A549 (cell line): ENCODE measurements at regions not wholly inside any gene's neighbourhood (a gene's known extent, or its start where the extent isn't known, plus 50 kb on each side); places are given as distances from the start of the nearest gene placed in this dataset.

ENCODE experiments used
- ATAC-seq, 2 experiments: fragments of 200-7000 bp in 1 of 2; fragments of >200 bp in 1 of 2; cut with Nextera tagmentation in 1 of 2; cut with Tn5 transposase in 1 of 2; 3 replicates each; pipeline versions ENCODE4 v1.8.0 to v1.9.1; 2018 to 2020; ENCODE audit warnings: mild to moderate bottlenecking in 1 of 2, moderate library complexity in 1 of 2
- CTCF ChIA-PET: fragments of 300-600 bp; sonication (Branson Sonifier 250); formaldehyde crosslinking; extraction: SDS; loops from one replicate; lab custom pipeline; 2021; ENCODE audit warnings: antibody characterized with exemption, inconsistent platforms; lab: Yijun Ruan, JAX
- POLR2A ChIA-PET: fragments of 350-600 bp; formaldehyde crosslinking; extraction: SDS; loops from one replicate; lab custom pipeline; 2021; ENCODE audit warnings: antibody characterized with exemption, inconsistent platforms; lab: Yijun Ruan, JAX
- DNase-seq, 2 experiments: peaks; one replicate each; pipeline versions ENCODE4 v3.0.0 to v3.0.0-alpha.2; 2011 to 2016; ENCODE audit warnings: low read depth in 1 of 2, low spot score in 1 of 2
- FAIRE-seq: peaks from 2 replicates; lab custom pipeline; 2011; peaks lifted over from hg19 to GRCh38; lab: Jason Lieb, UNC
- H3K27ac ChIP-seq, 2 experiments: fragments of >200 bp; sonication (Bioruptor Twin); formaldehyde crosslinking; 3 replicates each; pipeline ENCODE4 v1.5.1; 2016 to 2017
- H3K4me1 ChIP-seq: fragments of >200 bp; sonication (Bioruptor Twin); formaldehyde crosslinking; 3 replicates; pipeline ENCODE4 v1.6.1; 2016
- H3K4me2 ChIP-seq: fragments of >200 bp; sonication (Bioruptor Twin); formaldehyde crosslinking; 3 replicates; pipeline ENCODE4 v1.6.1; 2016
- H3K4me3 ChIP-seq: fragments of >200 bp; sonication (Bioruptor Twin); formaldehyde crosslinking; 3 replicates; pipeline ENCODE4 v1.5.1; 2016
- H3K9me3 ChIP-seq: fragments of >200 bp; sonication (Bioruptor Twin); formaldehyde crosslinking; 3 replicates; pipeline ENCODE4 v1.6.1; 2016
- BCL3 ChIP-seq: fragments of >200 bp; sonication (Bioruptor Twin); formaldehyde crosslinking; IDR thresholded peaks from 3 replicates; pipeline ENCODE4 v1.6.1; 2016
- CBX2 ChIP-seq: fragments of 200-600 bp; sonication (generic); IDR thresholded peaks from 2 replicates; pipeline ENCODE4 v1.6.1; 2016; ENCODE audit warnings: low read depth, mild to moderate bottlenecking, borderline replicate concordance
- CEBPB ChIP-seq, 2 experiments: fragments of >200 bp in 1 of 2; sonication (Bioruptor Twin) in 1 of 2; formaldehyde crosslinking in 1 of 2; IDR thresholded peaks; 2 replicates each; pipeline ENCODE4 v1.6.1; 2012 to 2016
- CHD4 ChIP-seq: fragments of 200-600 bp; sonication (generic); IDR thresholded peaks from 2 replicates; pipeline ENCODE4 v1.6.1; 2016; ENCODE audit warnings: antibody characterized with exemption, mild to moderate bottlenecking, borderline replicate concordance
- ESRRA ChIP-seq: fragments of 150-350 bp; IDR thresholded peaks from 2 replicates; pipeline ENCODE4 v1.6.1; 2014; ENCODE audit warnings: mild to moderate bottlenecking, low read length, borderline replicate concordance
- FOSB ChIP-seq: fragments of 250-450 bp; sonication (Bioruptor Pico); IDR thresholded peaks from 2 replicates; pipeline ENCODE4 v1.5.0; 2020; ENCODE audit warnings: mild to moderate bottlenecking, moderate library complexity
- GATA3 ChIP-seq: IDR thresholded peaks from 2 replicates; pipeline ENCODE4 v1.6.1; 2012; ENCODE audit warnings: borderline replicate concordance
- HDAC2 ChIP-seq: fragments of 200-600 bp; sonication (generic); IDR thresholded peaks from 2 replicates; pipeline ENCODE4 v1.6.1; 2016
- HEYL ChIP-seq: fragments of 250-450 bp; sonication (Bioruptor Pico); IDR thresholded peaks from 2 replicates; pipeline ENCODE4 v1.8.0; 2021; ENCODE audit warnings: mild to moderate bottlenecking, moderate library complexity
- HOXB5 ChIP-seq: fragments of 250-450 bp; sonication (Bioruptor Pico); IDR thresholded peaks from 2 replicates; pipeline ENCODE4 v1.5.0; 2020; ENCODE audit warnings: mild to moderate bottlenecking, moderate library complexity
- MYC ChIP-seq: IDR thresholded peaks from 2 replicates; pipeline ENCODE4 v1.6.1; 2012; ENCODE audit warnings: mild to moderate bottlenecking, inconsistent platforms, low read length, improper control_type of control experiment, borderline replicate concordance
- NFE2L2 ChIP-seq: fragments of 150-350 bp; conservative IDR thresholded peaks from 2 replicates; pipeline ENCODE4 v1.6.1; 2014; ENCODE audit warnings: low read length
- RFX5 ChIP-seq: fragments of 450-650 bp; IDR thresholded peaks from 2 replicates; pipeline ENCODE4 v1.7.1; 2014; ENCODE audit warnings: antibody characterized with exemption, mild to moderate bottlenecking, moderate library complexity
- SMC3 ChIP-seq: fragments of >200 bp; sonication (Bioruptor Twin); formaldehyde crosslinking; IDR thresholded peaks from 3 replicates; pipeline ENCODE4 v1.6.1; 2018; ENCODE audit warnings: inconsistent platforms
- ZNF302 ChIP-seq: fragments of 250-450 bp; sonication (Bioruptor Pico); IDR thresholded peaks from 2 replicates; pipeline ENCODE4 v1.9.0; 2021; ENCODE audit warnings: inconsistent platforms, mild to moderate bottlenecking, moderate library complexity
- ZSCAN20 ChIP-seq: fragments of 250-450 bp; sonication (Bioruptor Pico); IDR thresholded peaks from 2 replicates; pipeline ENCODE4 v1.8.0; 2022; ENCODE audit warnings: mild to moderate bottlenecking, moderate library complexity
- WGBS: methylation state at CpG from one replicate; pipeline ENCODE4 v1.1.6; 2017; ENCODE audit errors: missing lambda C conversion rate; 5-methylcytosine and 5-hydroxymethylcytosine counted together
- TF ChIP-seq, protein P1 (sequence below): fragments of 150-350 bp; IDR thresholded peaks from 2 replicates; pipeline ENCODE4 v1.6.1; 2014; ENCODE audit warnings: low read depth, mild to moderate bottlenecking, low read length
- TF ChIP-seq, protein P2 (sequence below): fragments of >200 bp; sonication (Bioruptor Twin); formaldehyde crosslinking; IDR thresholded peaks from 2 replicates; pipeline ENCODE4 v1.6.1; 2016
- TF ChIP-seq, protein P3 (sequence below): fragments of 250-450 bp; sonication (Bioruptor Pico); IDR thresholded peaks from 2 replicates; pipeline ENCODE4 v1.5.0; 2021; ENCODE audit warnings: mild to moderate bottlenecking, moderate library complexity, borderline replicate concordance
- TF ChIP-seq, protein P4 (sequence below): IDR thresholded peaks from 2 replicates; pipeline ENCODE4 v1.6.1; 2012
- TF ChIP-seq, protein P5 (sequence below): fragments of 250-450 bp; sonication (Bioruptor Pico); IDR thresholded peaks from 2 replicates; pipeline ENCODE4 v1.5.0; 2020; ENCODE audit warnings: low read depth, mild to moderate bottlenecking, moderate library complexity
- TF ChIP-seq, protein P6 (sequence below): IDR thresholded peaks from 2 replicates; pipeline ENCODE4 v1.6.1; 2012; ENCODE audit warnings: low read depth, borderline replicate concordance

- CTCF ChIA-PET, result no interaction called here
- peak in 1 of 2 experiments; percentile 25; a peak in 3 of 6 replicates for ATAC-seq
- POLR2A ChIA-PET, result no interaction called here
- no peak overlapping the region for H3K4me2 ChIP-seq
- H3K4me3 ChIP-seq, result no peak overlapping the region
- TF ChIP-seq CEBPB (IDR thresholded peaks at IDR 0.05) (no peak), HOXB5 (CRISPR knock-in tag) (no peak), ZSCAN20 (CRISPR knock-in tag) (no peak), FOSB (CRISPR knock-in tag) (no peak), MYC (no peak), GATA3 (no peak), HEYL (CRISPR knock-in tag) (no peak), SMC3 (no peak), ZNF302 (CRISPR knock-in tag) (no peak), HDAC2 (no peak), ESRRA (no peak), RFX5 (no peak), CBX2 (no peak)
- TF ChIP-seq, protein P1, sequence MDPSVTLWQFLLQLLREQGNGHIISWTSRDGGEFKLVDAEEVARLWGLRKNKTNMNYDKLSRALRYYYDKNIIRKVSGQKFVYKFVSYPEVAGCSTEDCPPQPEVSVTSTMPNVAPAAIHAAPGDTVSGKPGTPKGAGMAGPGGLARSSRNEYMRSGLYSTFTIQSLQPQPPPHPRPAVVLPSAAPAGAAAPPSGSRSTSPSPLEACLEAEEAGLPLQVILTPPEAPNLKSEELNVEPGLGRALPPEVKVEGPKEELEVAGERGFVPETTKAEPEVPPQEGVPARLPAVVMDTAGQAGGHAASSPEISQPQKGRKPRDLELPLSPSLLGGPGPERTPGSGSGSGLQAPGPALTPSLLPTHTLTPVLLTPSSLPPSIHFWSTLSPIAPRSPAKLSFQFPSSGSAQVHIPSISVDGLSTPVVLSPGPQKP, result no peak
- TF ChIP-seq, protein P2, sequence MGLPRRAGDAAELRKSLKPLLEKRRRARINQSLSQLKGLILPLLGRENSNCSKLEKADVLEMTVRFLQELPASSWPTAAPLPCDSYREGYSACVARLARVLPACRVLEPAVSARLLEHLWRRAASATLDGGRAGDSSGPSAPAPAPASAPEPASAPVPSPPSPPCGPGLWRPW, result no peak
- TF ChIP-seq, protein P3, sequence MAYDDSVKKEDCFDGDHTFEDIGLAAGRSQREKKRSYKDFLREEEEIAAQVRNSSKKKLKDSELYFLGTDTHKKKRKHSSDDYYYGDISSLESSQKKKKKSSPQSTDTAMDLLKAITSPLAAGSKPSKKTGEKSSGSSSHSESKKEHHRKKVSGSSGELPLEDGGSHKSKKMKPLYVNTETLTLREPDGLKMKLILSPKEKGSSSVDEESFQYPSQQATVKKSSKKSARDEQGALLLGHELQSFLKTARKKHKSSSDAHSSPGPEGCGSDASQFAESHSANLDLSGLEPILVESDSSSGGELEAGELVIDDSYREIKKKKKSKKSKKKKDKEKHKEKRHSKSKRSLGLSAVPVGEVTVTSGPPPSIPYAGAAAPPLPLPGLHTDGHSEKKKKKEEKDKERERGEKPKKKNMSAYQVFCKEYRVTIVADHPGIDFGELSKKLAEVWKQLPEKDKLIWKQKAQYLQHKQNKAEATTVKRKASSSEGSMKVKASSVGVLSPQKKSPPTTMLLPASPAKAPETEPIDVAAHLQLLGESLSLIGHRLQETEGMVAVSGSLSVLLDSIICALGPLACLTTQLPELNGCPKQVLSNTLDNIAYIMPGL, result no peak
- TF ChIP-seq, protein P4, sequence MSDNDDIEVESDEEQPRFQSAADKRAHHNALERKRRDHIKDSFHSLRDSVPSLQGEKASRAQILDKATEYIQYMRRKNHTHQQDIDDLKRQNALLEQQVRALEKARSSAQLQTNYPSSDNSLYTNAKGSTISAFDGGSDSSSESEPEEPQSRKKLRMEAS, result no peak
- 53% methylated on average over 20 of the region's 20 CpGs for WGBS
- H3K9me3 ChIP-seq, result no peaks in the 10 kb centered on the region
- H3K27ac ChIP-seq, result no peak overlapping the region
- no peaks in the 10 kb centered on the region for H3K4me1 ChIP-seq
- FAIRE-seq, result no peak
- no peak for DNase-seq
Measured at GRCh38 chrX:459611-460010, 72.9 kb upstream of the PPP2R3B start.

DNA sequence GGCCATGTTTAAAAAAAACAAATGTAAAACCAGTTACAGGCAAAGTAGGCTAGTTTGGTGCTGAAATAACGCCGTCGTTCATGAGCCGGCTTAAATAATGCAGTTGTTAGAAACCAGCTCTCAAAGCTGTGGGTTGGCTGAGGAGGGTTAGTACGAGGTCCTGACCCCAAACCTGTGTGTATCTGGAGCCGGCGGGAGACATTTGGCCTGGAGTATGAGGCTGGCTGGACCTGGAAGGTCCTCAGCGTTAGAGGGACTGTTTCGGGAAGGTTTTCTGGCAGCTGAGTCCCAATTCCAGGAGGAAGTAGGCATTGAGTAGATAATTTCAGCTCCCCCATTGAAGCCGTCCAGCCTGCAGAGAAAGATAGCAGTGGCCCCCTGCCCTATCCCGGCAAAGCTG lies 73.4 kb upstream of the PPP2R3B start:
- no peak for FAIRE-seq
- POLR2A ChIA-PET, result no interaction called here
- Histone ChIP-seq H3K4me1 (no peaks in the 10 kb centered on the region), H3K27ac (no peak overlapping the region)
- CTCF ChIA-PET, result no interaction called here
- ATAC-seq, result no peak; a peak in 2 of 6 replicates
- TF ChIP-seq NFE2L2 (no peak), CHD4 (no peak), CEBPB (IDR thresholded peaks at IDR 0.05) (no peak), CBX2 (no peak), BCL3 (no peak)
- TF ChIP-seq, protein P1, result no peak
- TF ChIP-seq, protein P5, sequence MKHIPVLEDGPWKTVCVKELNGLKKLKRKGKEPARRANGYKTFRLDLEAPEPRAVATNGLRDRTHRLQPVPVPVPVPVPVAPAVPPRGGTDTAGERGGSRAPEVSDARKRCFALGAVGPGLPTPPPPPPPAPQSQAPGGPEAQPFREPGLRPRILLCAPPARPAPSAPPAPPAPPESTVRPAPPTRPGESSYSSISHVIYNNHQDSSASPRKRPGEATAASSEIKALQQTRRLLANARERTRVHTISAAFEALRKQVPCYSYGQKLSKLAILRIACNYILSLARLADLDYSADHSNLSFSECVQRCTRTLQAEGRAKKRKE (CRISPR knock-in tag), result no peak
- TF ChIP-seq, protein P6, sequence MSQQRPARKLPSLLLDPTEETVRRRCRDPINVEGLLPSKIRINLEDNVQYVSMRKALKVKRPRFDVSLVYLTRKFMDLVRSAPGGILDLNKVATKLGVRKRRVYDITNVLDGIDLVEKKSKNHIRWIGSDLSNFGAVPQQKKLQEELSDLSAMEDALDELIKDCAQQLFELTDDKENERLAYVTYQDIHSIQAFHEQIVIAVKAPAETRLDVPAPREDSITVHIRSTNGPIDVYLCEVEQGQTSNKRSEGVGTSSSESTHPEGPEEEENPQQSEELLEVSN, result no peak
- TF ChIP-seq, all 56 proteins: peak for 0
- whole genome bisulfite sequencing, result 49% methylated on average over 11 of the region's 11 CpGs
- no peak overlapping the region for H3K4me2 ChIP-seq
- no peak for DNase-seq
- no peak overlapping the region for H3K4me3 ChIP-seq
- H3K9me3 ChIP-seq, result no peaks in the 10 kb centered on the region
